Activated CD4-positive, alpha-beta memory T cell treated with anti-CD3 and anti-CD28 coated beads, Interleukin-2, amount 10 ng/mL, durations not matched to agents 7 days and 5 days (primary cell): ENCODE measurements at regions not wholly inside any gene's neighbourhood (a gene's known extent, or its start where the extent isn't known, plus 50 kb on each side); places are given as distances from the start of the nearest gene placed in this dataset.

Experiments used
- CTCF ChIA-PET: fragments of 350-600 bp; sonication (Branson Sonifier 250); formaldehyde crosslinking; loops from one replicate; lab custom pipeline; 2021; ENCODE audit warnings: antibody characterized with exemption, inconsistent platforms; lab: Charles Lee
- POLR2A ChIA-PET: fragments of 350-600 bp; sonication (Branson Sonifier 250); formaldehyde crosslinking; loops from one replicate; lab custom pipeline; 2021; ENCODE audit warnings: antibody characterized with exemption; lab: Charles Lee
- DNase-seq: peaks from one replicate; pipeline ENCODE4 v3.0.0-alpha.2; 2020
- H3K27ac Mint-ChIP-seq: one replicate; pipeline ENCODE4 v1.8.0; 2021; ENCODE audit warnings: mild to moderate bottlenecking, mixed read lengths
- H3K27me3 Mint-ChIP-seq: one replicate; pipeline ENCODE4 v1.8.0; 2021; ENCODE audit warnings: mixed read lengths
- H3K36me3 Mint-ChIP-seq: one replicate; pipeline ENCODE4 v1.8.0; 2021; ENCODE audit warnings: low read depth, mixed read lengths
- H3K4me1 Mint-ChIP-seq: one replicate; pipeline ENCODE4 v1.8.0; 2021; ENCODE audit warnings: mixed read lengths
- H3K4me3 Mint-ChIP-seq: one replicate; pipeline ENCODE4 v1.8.0; 2021; ENCODE audit warnings: mild to moderate bottlenecking, mixed read lengths
- H3K9me3 Mint-ChIP-seq: one replicate; pipeline ENCODE4 v1.8.0; 2021; ENCODE audit warnings: mixed read lengths

- peaks cover 2% of the 10 kb centered on the region for H3K27me3 Mint-ChIP-seq
- no peak for DNase-seq
- H3K9me3 Mint-ChIP-seq, result no peaks in the 10 kb centered on the region
- H3K4me1 Mint-ChIP-seq, result no peaks in the 10 kb centered on the region
- POLR2A ChIA-PET, result no interaction called here
- CTCF ChIA-PET, result no interaction called here
- no peak overlapping the region for H3K4me3 Mint-ChIP-seq
- H3K27ac Mint-ChIP-seq, result no peak overlapping the region
- H3K36me3 Mint-ChIP-seq, result no peaks in the 10 kb centered on the region
Measured at GRCh38 chr11:105282658-105283057, 143.1 kb upstream of the CARD18 start.

- Mint-ChIP-seq H3K4me3 (no peak overlapping the region), H3K9me3 (peaks cover 2% of the 10 kb centered on the region)
- POLR2A ChIA-PET, result no interaction called here
Measured at GRCh38 chr11:105274631-105275030, 135.1 kb upstream of the CARD18 start.

GRCh38 chr11:105273660-105274280, 134.2 kb upstream of the CARD18 start:
- POLR2A ChIA-PET, result no interaction called here
- DNase-seq, result no peak
- CTCF ChIA-PET, result no interaction called here
- Mint-ChIP-seq H3K9me3 (peaks cover 2% of the 10 kb centered on the region), H3K4me3 (no peak overlapping the region), H3K36me3 (no peaks in the 10 kb centered on the region), H3K4me1 (no peaks in the 10 kb centered on the region), H3K27me3 (no peaks in the 10 kb centered on the region), H3K27ac (no peak overlapping the region)

More at GRCh38 chr11:105274631-105275030, 135.1 kb upstream of the CARD18 start:
- H3K27ac Mint-ChIP-seq, result no peak overlapping the region
- no peak for DNase-seq
- H3K36me3 Mint-ChIP-seq, result no peaks in the 10 kb centered on the region
- H3K4me1 Mint-ChIP-seq, result no peaks in the 10 kb centered on the region
- CTCF ChIA-PET, result no interaction called here
- no peaks in the 10 kb centered on the region for H3K27me3 Mint-ChIP-seq

GRCh38 chr11:105269862-105270261, 130.3 kb upstream of the CARD18 start:
- Mint-ChIP-seq H3K9me3 (peaks cover 2% of the 10 kb centered on the region), H3K27me3 (no peaks in the 10 kb centered on the region), H3K27ac (no peak overlapping the region), H3K4me1 (no peaks in the 10 kb centered on the region), H3K36me3 (no peaks in the 10 kb centered on the region), H3K4me3 (no peak overlapping the region)
- ChIA-PET POLR2A (no interaction called here), CTCF (no interaction called here)
- no peak for DNase-seq

GRCh38 chr11:105268404-105269062, 129.0 kb upstream of the CARD18 start:
- Mint-ChIP-seq H3K27me3 (no peaks in the 10 kb centered on the region), H3K4me1 (no peaks in the 10 kb centered on the region)

GRCh38 chr11:105265845-105266244, 126.3 kb upstream of the CARD18 start:
- ChIA-PET POLR2A (no interaction called here), CTCF (no interaction called here)
- peaks cover under 1% of the 10 kb centered on the region for H3K9me3 Mint-ChIP-seq
- DNase-seq, result no peak
- no peaks in the 10 kb centered on the region for H3K27me3 Mint-ChIP-seq
- H3K4me3 Mint-ChIP-seq, result no peak overlapping the region
- H3K36me3 Mint-ChIP-seq, result no peaks in the 10 kb centered on the region
- no peaks in the 10 kb centered on the region for H3K4me1 Mint-ChIP-seq
- no peak overlapping the region for H3K27ac Mint-ChIP-seq

More at GRCh38 chr11:105268404-105269062, 129.0 kb upstream of the CARD18 start:
- H3K27ac Mint-ChIP-seq, result no peak overlapping the region
- POLR2A ChIA-PET, result no interaction called here
- no peaks in the 10 kb centered on the region for H3K36me3 Mint-ChIP-seq
- no peak for DNase-seq
- CTCF ChIA-PET, result no interaction called here
- peaks cover 2% of the 10 kb centered on the region for H3K9me3 Mint-ChIP-seq
- no peak overlapping the region for H3K4me3 Mint-ChIP-seq

GRCh38 chr11:105260976-105261375, 121.4 kb upstream of the CARD18 start:
- H3K9me3 Mint-ChIP-seq, result no peaks in the 10 kb centered on the region
- POLR2A ChIA-PET, result no interaction called here
- no peaks in the 10 kb centered on the region for H3K4me1 Mint-ChIP-seq
- no peaks in the 10 kb centered on the region for H3K27me3 Mint-ChIP-seq
- no peak for DNase-seq
- CTCF ChIA-PET, result no interaction called here
- H3K4me3 Mint-ChIP-seq, result no peak overlapping the region
- H3K36me3 Mint-ChIP-seq, result no peaks in the 10 kb centered on the region
- H3K27ac Mint-ChIP-seq, result no peak overlapping the region

GRCh38 chr11:105245781-105246315, 106.3 kb upstream of the CARD18 start:
- Mint-ChIP-seq H3K27me3 (no peaks in the 10 kb centered on the region), H3K36me3 (no peaks in the 10 kb centered on the region), H3K4me1 (peaks cover 1% of the 10 kb centered on the region), H3K9me3 (no peaks in the 10 kb centered on the region), H3K27ac (no peak overlapping the region), H3K4me3 (no peak overlapping the region)
- CTCF ChIA-PET, result no interaction called here
- DNase-seq, result no peak
- POLR2A ChIA-PET, result no interaction called here

GRCh38 chr11:105244160-105244825, 104.7 kb upstream of the CARD18 start:
- peaks cover 1% of the 10 kb centered on the region for H3K4me1 Mint-ChIP-seq
- ChIA-PET POLR2A (no interaction called here), CTCF (no interaction called here)
- H3K4me3 Mint-ChIP-seq, result no peak overlapping the region
- no peak overlapping the region for H3K27ac Mint-ChIP-seq
- H3K27me3 Mint-ChIP-seq, result no peaks in the 10 kb centered on the region
- no peaks in the 10 kb centered on the region for H3K9me3 Mint-ChIP-seq
- H3K36me3 Mint-ChIP-seq, result no peaks in the 10 kb centered on the region
- no peak for DNase-seq

GRCh38 chr11:105241136-105241535, 101.6 kb upstream of the CARD18 start:
- CTCF ChIA-PET, result no interaction called here
- Mint-ChIP-seq H3K36me3 (no peaks in the 10 kb centered on the region), H3K4me3 (no peak overlapping the region), H3K27ac (no peak overlapping the region), H3K9me3 (no peaks in the 10 kb centered on the region), H3K4me1 (peaks cover 1% of the 10 kb centered on the region), H3K27me3 (peaks cover 1% of the 10 kb centered on the region)
- no peak for DNase-seq
- POLR2A ChIA-PET, result no interaction called here

- CTCF ChIA-PET, result no interaction called here
- DNase-seq, result no peak
- Mint-ChIP-seq H3K27me3 (peaks cover 1% of the 10 kb centered on the region), H3K4me1 (no peaks in the 10 kb centered on the region), H3K4me3 (no peak overlapping the region), H3K9me3 (no peaks in the 10 kb centered on the region), H3K27ac (no peak overlapping the region), H3K36me3 (no peaks in the 10 kb centered on the region)
- POLR2A ChIA-PET, result no interaction called here
Measured at GRCh38 chr11:105236664-105237063, 97.1 kb upstream of the CARD18 start.

- Mint-ChIP-seq H3K4me3 (no peak overlapping the region), H3K27me3 (peaks cover 1% of the 10 kb centered on the region), H3K9me3 (no peaks in the 10 kb centered on the region), H3K4me1 (no peaks in the 10 kb centered on the region), H3K27ac (no peak overlapping the region), H3K36me3 (no peaks in the 10 kb centered on the region)
- no peak for DNase-seq
- POLR2A ChIA-PET, result no interaction called here
- CTCF ChIA-PET, result no interaction called here
Measured at GRCh38 chr11:105233285-105233684, 93.7 kb upstream of the CARD18 start.

GRCh38 chr11:105232021-105232420, 92.5 kb upstream of the CARD18 start:
- no peaks in the 10 kb centered on the region for H3K36me3 Mint-ChIP-seq
- no peaks in the 10 kb centered on the region for H3K4me1 Mint-ChIP-seq
- CTCF ChIA-PET, result no interaction called here
- no peak for DNase-seq
- H3K9me3 Mint-ChIP-seq, result no peaks in the 10 kb centered on the region
- H3K4me3 Mint-ChIP-seq, result no peak overlapping the region
- H3K27me3 Mint-ChIP-seq, result peaks cover 1% of the 10 kb centered on the region
- POLR2A ChIA-PET, result no interaction called here
- H3K27ac Mint-ChIP-seq, result no peak overlapping the region
